GM13977 (cell line): ENCODE measurements at regions not wholly inside any gene's neighbourhood (a gene's known extent, or its start where the extent isn't known, plus 50 kb on each side); places are given as distances from the start of the nearest gene placed in this dataset.

ENCODE experiments used
- DNase-seq: peaks from one replicate; pipeline ENCODE4 v3.0.0; 2012; ENCODE audit warnings: low spot score
- CTCF ChIP-seq: IDR thresholded peaks from 2 replicates; pipeline ENCODE4 v1.5.1; 2012; ENCODE audit warnings: mild to moderate bottlenecking, control low read depth; ENCODE audit not compliant: insufficient read depth; ENCODE audit errors: extremely low read depth, missing control alignments
- in situ Hi-C: fragments of 300-500 bp; cut with MboI; formaldehyde crosslinking; loops from one replicate; pipeline ENCODE4 v1.12.0; 2022; ENCODE audit warnings: low sequenced_read_pairs, low pct_unique_long_range_greater_than_20kb, mixed read lengths, inconsistent platforms; ENCODE audit not compliant: unreplicated experiment

- TF ChIP-seq CTCF, result no peak
- in situ Hi-C loops, result no loop called here
- DNase-seq, result no peak
Measured at GRCh38 chr15:39503526-39503925, 77.4 kb upstream of the THBS1 start.

- in situ Hi-C loops, result no loop called here
- no peak for TF ChIP-seq CTCF
- DNase-seq, result no peak
Measured at GRCh38 chr15:39504808-39505207, 76.1 kb upstream of the THBS1 start.

GRCh38 chr15:39506146-39506545 lies 74.7 kb upstream of the THBS1 start:
- in situ Hi-C loops, result no loop called here
- TF ChIP-seq CTCF, result no peak
- no peak for DNase-seq

- DNase-seq, result no peak
- in situ Hi-C loops, result no loop called here
- TF ChIP-seq CTCF, result no peak
Measured at GRCh38 chr15:39508536-39508935, 72.3 kb upstream of the THBS1 start.

- no peak for DNase-seq
- TF ChIP-seq CTCF, result no peak
- in situ Hi-C loops, result no loop called here
Measured at GRCh38 chr15:39510001-39510701, 70.7 kb upstream of the THBS1 start.

- DNase-seq, result no peak
- in situ Hi-C loops, result no loop called here
- TF ChIP-seq CTCF, result no peak
Measured at GRCh38 chr15:39511000-39511915, 69.6 kb upstream of the THBS1 start.
